GM18502 (cell line): ENCODE measurements at regions not wholly inside any gene's neighbourhood (a gene's known extent, or its start where the extent isn't known, plus 50 kb on each side); places are given as distances from the start of the nearest gene placed in this dataset.
A peak's percentile ranks its signal among the peaks of the same experiment; 100 is the strongest.
"Not testable (repeated sequence)": the region's sequence is repeated elsewhere in the genome, so short reads cannot be mapped to it uniquely, and the experiment has no call there.

Experiments used
- ATAC-seq: cut with Tn5 transposase; IDR thresholded peaks from one replicate; pipeline ENCODE4 v1.9.1; 2021; ENCODE audit warnings: mild to moderate bottlenecking; ENCODE audit not compliant: unreplicated experiment, poor library complexity

GRCh38 chrX:83749736-83750135, 111.2 kb upstream of the CYLC1 start:
- ATAC-seq = not testable (repeated sequence)

GRCh38 chrX:83750451-83750850, 110.5 kb upstream of the CYLC1 start:
- not testable (repeated sequence) for ATAC-seq

GRCh38 chrX:83759872-83760271, 101.1 kb upstream of the CYLC1 start:
- ATAC-seq = peak; percentile 59

GRCh38 chrX:83771664-83772063, 89.3 kb upstream of the CYLC1 start:
- ATAC-seq = no peak
